SJSA1 (cell line): ENCODE measurements at regions not wholly inside any gene's neighbourhood (a gene's known extent, or its start where the extent isn't known, plus 50 kb on each side); places are given as distances from the start of the nearest gene placed in this dataset.
A peak's percentile ranks its signal among the peaks of the same experiment; 100 is the strongest.

ENCODE experiments used
- DNase-seq, 2 experiments: peaks; one replicate each; pipeline ENCODE4 v3.0.0-alpha.2; 2015 to 2020; ENCODE audit warnings: low spot score in 2 of 2, low read depth in 1 of 2
- H3K27ac ChIP-seq: fragments of 250-450 bp; sonication (Bioruptor Pico); 2 replicates; pipeline ENCODE4 v1.5.1; 2020; ENCODE audit warnings: mild to moderate bottlenecking, moderate library complexity
- H3K27me3 ChIP-seq: fragments of 250-450 bp; sonication (Bioruptor Pico); replicated peaks from 2 replicates; pipeline ENCODE4 v1.5.1; 2020; ENCODE audit warnings: mild to moderate bottlenecking, moderate library complexity
- H3K36me3 ChIP-seq: fragments of 250-450 bp; sonication (Bioruptor Pico); 2 replicates; pipeline ENCODE4 v1.5.1; 2020; ENCODE audit warnings: mild to moderate bottlenecking
- H3K4me1 ChIP-seq: fragments of 250-450 bp; sonication (Bioruptor Pico); replicated peaks from 2 replicates; pipeline ENCODE4 v1.6.1; 2021; ENCODE audit warnings: mild to moderate bottlenecking
- H3K4me3 ChIP-seq: fragments of 250-450 bp; sonication (Bioruptor Pico); 2 replicates; pipeline ENCODE4 v1.5.1; 2020; ENCODE audit warnings: mild to moderate bottlenecking
- H3K9me3 ChIP-seq: fragments of 250-450 bp; sonication (Bioruptor Pico); replicated peaks from 2 replicates; pipeline ENCODE4 v1.5.1; 2020; ENCODE audit warnings: mild to moderate bottlenecking

GRCh38 chr1:218494449-218494852, 149.3 kb downstream of the TGFB2 start:
- Histone ChIP-seq H3K4me1 (peaks cover 60% of the 10 kb centered on the region), H3K4me3 (no peak overlapping the region), H3K27ac (no peak overlapping the region), H3K27me3 (no peaks in the 10 kb centered on the region), H3K36me3 (no peaks in the 10 kb centered on the region), H3K9me3 (no peaks in the 10 kb centered on the region)
- no peak for DNase-seq

DNA sequence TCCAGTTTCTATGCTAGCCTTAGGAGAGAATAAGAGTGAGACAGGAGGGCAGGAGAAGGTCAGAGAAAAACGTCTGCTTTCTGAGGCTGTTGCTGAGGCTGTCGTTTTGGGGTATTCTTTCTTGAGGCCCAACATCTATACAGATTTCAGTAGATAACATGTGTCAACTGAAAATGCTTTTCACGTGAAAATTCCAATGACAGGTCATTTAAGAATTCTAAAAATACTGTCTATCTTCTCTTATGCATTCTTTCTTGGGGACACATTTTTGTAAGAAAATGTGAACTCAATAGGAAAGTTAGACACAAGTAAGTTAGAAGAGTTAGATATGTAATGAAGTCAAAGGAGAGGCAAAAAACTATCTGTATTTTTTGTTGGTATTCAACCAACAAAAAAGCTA, 150.8 kb downstream of the TGFB2 start:
- Histone ChIP-seq H3K27me3 (no peaks in the 10 kb centered on the region), H3K9me3 (no peaks in the 10 kb centered on the region), H3K27ac (peak overlapping the region; percentile 100), H3K4me3 (no peak overlapping the region), H3K4me1 (peaks cover 60% of the 10 kb centered on the region), H3K36me3 (no peaks in the 10 kb centered on the region)
- peak in 1 of 2 experiments; percentile 41 for DNase-seq

- no peaks in the 10 kb centered on the region for H3K36me3 ChIP-seq
- no peak overlapping the region for H3K4me3 ChIP-seq
- peak; percentile 94 to 96 for DNase-seq
- H3K27me3 ChIP-seq = no peaks in the 10 kb centered on the region
- H3K27ac ChIP-seq = peak overlapping the region; percentile 100
- H3K9me3 ChIP-seq = no peaks in the 10 kb centered on the region
- peaks cover 60% of the 10 kb centered on the region for H3K4me1 ChIP-seq
These were observed 151.4 kb downstream of the TGFB2 start for GRCh38 chr1:218496561-218496960.

GRCh38 chr1:218498056-218498938, 153.2 kb downstream of the TGFB2 start:
- peak overlapping the region; percentile 30 for H3K4me3 ChIP-seq
- peak overlapping the region; percentile 100 for H3K27ac ChIP-seq
- DNase-seq = peak; percentile 70 to 94
- no peaks in the 10 kb centered on the region for H3K9me3 ChIP-seq
- no peaks in the 10 kb centered on the region for H3K27me3 ChIP-seq
- H3K4me1 ChIP-seq = peaks cover 53% of the 10 kb centered on the region
- no peaks in the 10 kb centered on the region for H3K36me3 ChIP-seq

GRCh38 chr1:218499011-218499691, 154.0 kb downstream of the TGFB2 start:
- peaks cover 53% of the 10 kb centered on the region for H3K4me1 ChIP-seq
- no peaks in the 10 kb centered on the region for H3K27me3 ChIP-seq
- peak; percentile 64 to 95 for DNase-seq
- H3K27ac ChIP-seq = peak overlapping the region; percentile 100
- H3K36me3 ChIP-seq = no peaks in the 10 kb centered on the region
- no peaks in the 10 kb centered on the region for H3K9me3 ChIP-seq
- H3K4me3 ChIP-seq = peak overlapping the region; percentile 30

DNA sequence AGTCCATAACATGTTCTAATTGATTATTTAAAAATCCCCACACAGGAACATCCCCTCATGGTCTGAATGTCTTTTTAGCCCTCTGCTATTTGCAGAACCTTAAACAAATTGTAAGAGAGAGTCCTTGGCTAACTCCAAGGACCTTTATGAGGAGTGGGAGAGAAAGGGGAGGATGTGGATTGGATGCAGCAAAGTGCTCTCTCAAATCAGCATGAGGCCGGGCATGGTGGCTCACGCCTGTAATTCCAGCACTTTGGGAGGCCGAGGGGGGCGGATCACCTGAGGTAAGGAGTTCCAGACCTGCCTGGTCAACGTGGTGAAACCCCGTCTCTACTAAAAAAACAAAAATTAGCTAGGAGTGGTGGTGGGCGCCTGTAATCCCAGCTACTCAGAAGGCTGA, 154.8 kb downstream of the TGFB2 start:
- H3K4me1 ChIP-seq = peaks cover 53% of the 10 kb centered on the region
- no peaks in the 10 kb centered on the region for H3K9me3 ChIP-seq
- peak in 1 of 2 experiments; percentile 33 for DNase-seq
- H3K27ac ChIP-seq = peak overlapping the region; percentile 100
- H3K27me3 ChIP-seq = no peaks in the 10 kb centered on the region
- H3K36me3 ChIP-seq = no peaks in the 10 kb centered on the region
- peak overlapping the region; percentile 30 for H3K4me3 ChIP-seq

- Histone ChIP-seq H3K4me1 (peaks cover 43% of the 10 kb centered on the region), H3K9me3 (peaks cover 1% of the 10 kb centered on the region; the same call in 1 of the 2 replicates), H3K36me3 (no peaks in the 10 kb centered on the region), H3K4me3 (no peak overlapping the region), H3K27me3 (no peaks in the 10 kb centered on the region), H3K27ac (no peak overlapping the region)
- DNase-seq = no peak
These were observed 156.0 kb downstream of the TGFB2 start for GRCh38 chr1:218501161-218501560.

GRCh38 chr1:218502383-218502782, 157.2 kb downstream of the TGFB2 start:
- no peak for DNase-seq
- H3K4me1 ChIP-seq = peaks cover 33% of the 10 kb centered on the region
- no peak overlapping the region for H3K27ac ChIP-seq
- H3K4me3 ChIP-seq = no peak overlapping the region
- no peaks in the 10 kb centered on the region for H3K36me3 ChIP-seq
- H3K27me3 ChIP-seq = no peaks in the 10 kb centered on the region
- H3K9me3 ChIP-seq = peaks cover 13% of the 10 kb centered on the region

DNA sequence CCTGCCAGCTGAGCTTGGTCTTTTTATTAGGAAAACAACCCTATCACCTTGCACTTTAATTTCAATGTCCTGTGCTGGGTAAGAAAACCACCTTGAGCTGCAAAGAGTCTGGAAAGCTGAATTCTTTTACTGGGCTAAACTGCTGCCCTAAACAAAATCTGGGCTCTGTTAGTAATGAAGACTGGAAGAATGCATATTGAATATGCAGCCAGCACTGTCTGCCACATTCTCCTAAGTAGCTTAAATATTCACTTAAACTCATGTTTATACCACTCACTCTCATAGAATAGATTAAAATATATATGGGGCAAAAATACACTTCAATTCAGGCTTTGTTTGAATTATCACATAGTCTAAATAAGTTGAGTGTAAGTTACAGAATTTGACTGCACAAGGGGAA, 158.0 kb downstream of the TGFB2 start:
- Histone ChIP-seq H3K27ac (no peak overlapping the region), H3K9me3 (peaks cover 19% of the 10 kb centered on the region), H3K36me3 (no peaks in the 10 kb centered on the region), H3K4me1 (peaks cover 26% of the 10 kb centered on the region), H3K27me3 (no peaks in the 10 kb centered on the region), H3K4me3 (no peak overlapping the region)
- DNase-seq = no peak

- Histone ChIP-seq H3K4me3 (no peak overlapping the region), H3K9me3 (peaks cover 23% of the 10 kb centered on the region), H3K27me3 (no peaks in the 10 kb centered on the region), H3K4me1 (no peaks in the 10 kb centered on the region), H3K36me3 (no peaks in the 10 kb centered on the region), H3K27ac (no peak overlapping the region)
- DNase-seq = no peak
These were observed 162.3 kb downstream of the TGFB2 start for GRCh38 chr1:218507355-218508002.

GRCh38 chr1:218510153-218510772, 165.1 kb downstream of the TGFB2 start:
- DNase-seq = no peak
- no peak overlapping the region for H3K27ac ChIP-seq
- no peaks in the 10 kb centered on the region for H3K27me3 ChIP-seq
- H3K36me3 ChIP-seq = no peaks in the 10 kb centered on the region
- H3K4me1 ChIP-seq = no peaks in the 10 kb centered on the region
- H3K9me3 ChIP-seq = peaks cover 23% of the 10 kb centered on the region
- H3K4me3 ChIP-seq = no peak overlapping the region

DNA sequence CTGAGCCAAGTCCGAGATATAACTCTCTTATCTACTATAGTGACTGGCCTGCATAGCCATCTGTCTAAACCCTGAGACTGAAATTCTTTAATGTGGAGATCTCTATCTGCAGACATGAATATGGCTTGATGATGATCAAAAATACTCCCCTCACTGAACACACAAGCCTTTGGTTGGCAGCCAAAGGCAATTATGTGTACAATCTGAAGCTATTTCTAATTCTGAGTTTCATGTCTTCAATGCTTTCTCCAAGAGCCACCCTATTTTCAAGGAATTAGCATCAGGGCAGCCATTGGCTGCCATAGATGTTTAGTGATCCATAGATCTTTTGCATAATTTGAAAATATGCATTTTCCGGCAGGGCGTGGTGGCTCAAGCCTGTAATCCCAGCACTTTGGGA, 168.2 kb downstream of the TGFB2 start:
- Histone ChIP-seq H3K27ac (no peak overlapping the region), H3K27me3 (no peaks in the 10 kb centered on the region), H3K4me3 (no peak overlapping the region), H3K4me1 (no peaks in the 10 kb centered on the region), H3K9me3 (peaks cover 8% of the 10 kb centered on the region; the same call in 1 of the 2 replicates), H3K36me3 (no peaks in the 10 kb centered on the region)
- no peak for DNase-seq

DNA sequence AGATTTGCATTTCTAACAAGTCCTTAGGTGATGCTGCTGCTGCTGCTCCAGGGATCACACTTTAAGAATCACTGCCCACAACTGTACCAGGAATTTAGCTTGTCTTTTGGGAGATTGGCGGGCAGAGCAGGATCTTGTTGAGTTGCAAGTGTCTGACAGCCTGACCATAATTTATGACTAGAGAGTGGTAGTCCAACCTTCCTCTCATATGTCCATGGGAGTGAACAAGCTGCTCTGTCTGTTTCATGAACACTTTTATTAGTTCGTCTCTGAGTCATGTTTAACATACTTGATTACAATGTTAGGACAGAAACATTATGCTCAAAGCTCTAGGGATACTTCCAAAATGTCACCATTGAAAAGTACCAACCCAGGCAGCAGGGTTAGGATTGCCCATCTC, 169.6 kb downstream of the TGFB2 start:
- Histone ChIP-seq H3K27ac (no peak overlapping the region), H3K9me3 (0 out of 2 replicates have a peak, but pooled peaks cover 5% of the 10 kb centered on the region)
- DNase-seq = no peak

More for the DNA sequence above, 169.6 kb downstream of the TGFB2 start:
- no peaks in the 10 kb centered on the region for H3K27me3 ChIP-seq
- H3K4me3 ChIP-seq = no peak overlapping the region
- no peaks in the 10 kb centered on the region for H3K4me1 ChIP-seq
- no peaks in the 10 kb centered on the region for H3K36me3 ChIP-seq
